Lower leg skin (tissue), 4 donors: ENCODE measurements at regions not wholly inside any gene's neighbourhood (a gene's known extent, or its start where the extent isn't known, plus 50 kb on each side); places are given as distances from the start of the nearest gene placed in this dataset.
"Not testable (repeated sequence)": the region's sequence is repeated elsewhere in the genome, so short reads cannot be mapped to it uniquely, and the experiment has no call there.

Experiments used
- DNase-seq, 2 donors: peaks; one replicate each; pipeline ENCODE4 v3.0.0-alpha.2; 2019; ENCODE audit warnings: low spot score in 2 of 2
- H3K4me3 ChIP-seq: fragments of 200-600 bp; sonication (generic); 2 replicates; pipeline ENCODE4 v1.5.1; 2017; ENCODE audit warnings: mild to moderate bottlenecking, low read depth; ENCODE audit not compliant: poor library complexity, severe bottlenecking
- CTCF ChIP-seq, 3 donors: fragments of 450-650 bp; IDR thresholded peaks; one replicate each; pipeline ENCODE4 v1.5.1; 2016; ENCODE audit warnings: antibody characterized with exemption in 3 of 3, mild to moderate bottlenecking in 3 of 3, moderate library complexity in 2 of 3
- POLR2A ChIP-seq, 2 donors: fragments of 450-650 bp; IDR thresholded peaks; one replicate each; pipeline ENCODE4 v1.6.1; 2016 to 2017; ENCODE audit warnings: antibody characterized with exemption in 2 of 2, mild to moderate bottlenecking in 1 of 2, moderate library complexity in 1 of 2
- WGBS, 2 donors: methylation state at CpG; one replicate each; pipeline ENCODE4 v1.1.5; 2018; 5-methylcytosine and 5-hydroxymethylcytosine counted together
- intact Hi-C: fragments of 100-400 bp; cut with DNase I; formaldehyde crosslinking; loops from one replicate; pipeline ENCODE4 v1.15.0; 2023; ENCODE audit warnings: low total_unique reads

GRCh38 chr6:155801046-155801445 lies 345.4 kb upstream of the NOX3 start:
- TF ChIP-seq CTCF (IDR thresholded peaks at IDR 0.05), result no peak
- no peak for DNase-seq
- no peak overlapping the region for H3K4me3 ChIP-seq
- 86 to 97% methylated on average over 1 of the region's 1 CpG for WGBS, 2 donors
- intact Hi-C loops, result no loop called here

GRCh38 chr6:155798876-155799275 lies 343.2 kb upstream of the NOX3 start:
- DNase-seq, intact Hi-C loops, H3K4me3 ChIP-seq: not testable (repeated sequence)
- WGBS, 2 donors, result 82 to 90% methylated on average over 3 of the region's 3 CpGs

- H3K4me3 ChIP-seq, result no peak overlapping the region
- intact Hi-C loops, result no loop called here
- no peak for DNase-seq
- WGBS, 2 donors, result 77% methylated on average over 8 of the region's 8 CpGs
- TF ChIP-seq POLR2A (IDR thresholded peaks at IDR 0.05) (no peak), CTCF (IDR thresholded peaks at IDR 0.05) (no peak)
Measured at GRCh38 chr6:155795173-155795796, 339.6 kb upstream of the NOX3 start.

- 88 to 90% methylated on average over 4 of the region's 4 CpGs for WGBS, 2 donors
- intact Hi-C loops, result no loop called here
- no peak for DNase-seq
- no peak overlapping the region for H3K4me3 ChIP-seq
- TF ChIP-seq CTCF (IDR thresholded peaks at IDR 0.05) (no peak), POLR2A (IDR thresholded peaks at IDR 0.05) (no peak)
Measured at GRCh38 chr6:155791891-155792290, 336.3 kb upstream of the NOX3 start.

- intact Hi-C loops, result no loop called here
- TF ChIP-seq CTCF (IDR thresholded peaks at IDR 0.05), result no peak
- TF ChIP-seq POLR2A (IDR thresholded peaks at IDR 0.05), result no peak
- no peak for DNase-seq
- WGBS, 2 donors, result 88 to 90% methylated on average over 7 of the region's 7 CpGs
- H3K4me3 ChIP-seq, result no peak overlapping the region
Measured at GRCh38 chr6:155791186-155791585, 335.5 kb upstream of the NOX3 start.

- no peak overlapping the region for H3K4me3 ChIP-seq
- TF ChIP-seq POLR2A (IDR thresholded peaks at IDR 0.05) (no peak), CTCF (IDR thresholded peaks at IDR 0.05) (no peak)
- WGBS, 2 donors, result 93% methylated on average over 5 of the region's 5 CpGs
- intact Hi-C loops, result no loop called here
- DNase-seq, result no peak
Measured at GRCh38 chr6:155787168-155787567, 331.5 kb upstream of the NOX3 start.
